ENCODE measurements at regions not wholly inside any gene's neighbourhood (a gene's known extent, or its start where the extent isn't known, plus 50 kb on each side); places are given as distances from the start of the nearest gene placed in this dataset.

- H3K4me3 ChIP-seq (replicated peaks in 1 of 2; ENCODE audit: low read depth in 2 of 2, low read length in 2 of 2), result no peak overlapping the region
- no peak for TF ChIP-seq CTCF (IDR thresholded peaks at IDR 0.05; ENCODE audit: low read depth, low read length)
- DNase-seq (ENCODE audit: low read depth in 2 of 2), result no peak
Measured at GRCh38 chr4:24440765-24441164, 143.6 kb downstream of the DHX15 start.

DNA sequence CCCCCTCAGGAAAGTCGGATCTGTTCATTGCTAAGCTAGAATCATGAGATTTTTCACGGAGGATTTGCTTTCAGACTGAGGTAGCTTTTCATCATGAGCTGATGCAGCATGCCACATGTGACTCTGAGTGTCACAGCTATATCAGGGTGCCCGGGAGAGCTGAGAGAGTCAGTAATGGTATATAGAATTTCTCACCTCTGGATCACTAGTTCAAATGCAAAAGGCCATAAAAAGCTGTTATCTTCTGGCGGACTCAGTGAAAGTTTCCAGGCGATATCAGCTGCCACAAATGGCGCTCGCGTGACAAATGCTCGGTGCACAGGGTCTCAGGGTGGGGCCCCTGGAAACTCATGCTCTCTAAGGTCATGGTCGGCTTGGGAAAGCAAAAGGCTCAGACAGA lies 150.1 kb downstream of the DHX15 start:
- no peak for TF ChIP-seq CTCF (IDR thresholded peaks at IDR 0.05; ENCODE audit: low read depth, low read length)
- H3K4me3 ChIP-seq (replicated peaks in 1 of 2; ENCODE audit: low read depth in 2 of 2, low read length in 2 of 2), result no peak overlapping the region
- no peak for DNase-seq (ENCODE audit: low read depth in 2 of 2)

DNA sequence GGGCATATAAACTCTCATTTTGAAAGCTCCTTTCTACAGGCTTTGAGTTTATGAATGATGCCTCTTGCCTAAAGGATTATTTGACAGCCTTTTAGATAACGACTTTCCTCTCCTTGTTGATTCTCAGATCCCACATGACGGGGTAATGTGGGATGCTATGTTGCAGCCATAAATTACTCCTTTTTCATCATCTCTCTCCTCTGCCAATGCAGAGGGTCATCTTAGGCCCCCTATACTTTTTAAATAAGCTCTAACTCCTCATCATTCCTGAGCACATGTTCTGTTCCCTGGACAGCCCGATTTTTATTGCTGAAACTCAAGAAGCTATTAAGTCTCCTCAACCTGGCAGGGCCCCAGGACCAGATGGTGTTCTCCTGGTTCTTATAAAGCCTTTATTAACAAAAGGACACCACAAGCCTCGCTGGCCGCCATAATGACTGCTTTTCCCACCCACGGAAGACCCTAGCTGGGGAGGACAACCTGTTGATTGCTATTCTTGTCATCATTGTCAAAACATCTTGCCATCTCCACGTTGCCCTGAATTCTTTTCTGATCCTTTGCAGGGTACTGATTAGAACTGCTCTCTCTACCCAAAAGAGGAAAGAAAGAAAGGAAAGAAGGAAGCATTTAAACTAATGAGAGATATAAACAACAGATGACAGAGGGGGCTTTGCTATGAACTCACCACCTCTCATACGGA lies 150.7 kb downstream of the DHX15 start:
- no peak for DNase-seq (ENCODE audit: low read depth in 2 of 2)
- no peak for TF ChIP-seq CTCF (IDR thresholded peaks at IDR 0.05; ENCODE audit: low read depth, low read length)

DNA sequence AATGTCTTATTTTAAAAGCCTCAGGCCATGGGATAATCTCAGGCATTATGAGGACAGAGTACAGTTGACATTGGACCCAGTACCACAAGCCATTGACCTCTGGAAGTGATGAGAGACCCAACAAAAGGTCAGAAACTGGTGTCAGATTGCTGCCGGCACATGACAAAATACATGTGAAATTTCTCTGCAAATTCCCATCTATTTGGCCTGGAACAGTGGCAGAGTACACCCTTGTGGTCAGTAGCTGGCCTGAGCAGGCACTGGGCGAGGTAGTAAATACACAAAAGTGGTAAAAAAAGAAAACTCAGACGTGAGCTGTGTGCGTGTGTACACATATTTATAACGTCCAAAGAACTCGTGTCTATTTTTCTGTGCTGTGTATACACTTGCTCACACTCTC lies 155.5 kb downstream of the DHX15 start:
- H3K4me3 ChIP-seq (replicated peaks in 1 of 2; ENCODE audit: low read depth in 2 of 2, low read length in 2 of 2), result no peak overlapping the region
- no peak for DNase-seq (ENCODE audit: low read depth in 2 of 2)
- TF ChIP-seq CTCF (IDR thresholded peaks at IDR 0.05; ENCODE audit: low read depth, low read length), result no peak

More for the DNA sequence above, 150.7 kb downstream of the DHX15 start:
- H3K4me3 ChIP-seq (replicated peaks in 1 of 2; ENCODE audit: low read depth in 2 of 2, low read length in 2 of 2), result no peak overlapping the region

DNA sequence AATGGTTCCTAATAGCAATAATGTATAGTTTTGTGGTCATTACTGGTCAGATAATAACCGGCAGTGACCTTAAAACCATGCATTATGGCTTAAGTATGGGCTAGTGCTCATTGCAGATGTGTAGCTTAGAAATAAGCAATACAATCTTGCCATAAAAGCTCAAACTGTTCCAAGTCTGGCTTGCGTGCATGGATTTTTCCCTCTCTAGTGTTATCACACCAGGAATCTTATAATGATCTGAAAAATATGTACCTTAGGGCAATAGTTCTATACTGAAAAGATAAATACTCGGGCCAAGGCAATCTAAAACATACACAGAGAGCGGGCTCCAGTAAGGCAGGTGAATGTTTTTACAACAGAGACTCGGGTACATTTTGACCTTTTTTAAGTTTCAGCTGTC lies 157.8 kb downstream of the DHX15 start:
- no peak for TF ChIP-seq CTCF (IDR thresholded peaks at IDR 0.05; ENCODE audit: low read depth, low read length)
- no peak for DNase-seq (ENCODE audit: low read depth in 2 of 2)
- no peak overlapping the region for H3K4me3 ChIP-seq (replicated peaks in 1 of 2; ENCODE audit: low read depth in 2 of 2, low read length in 2 of 2)

- no peak overlapping the region for H3K4me3 ChIP-seq (replicated peaks in 1 of 2; ENCODE audit: low read depth in 2 of 2, low read length in 2 of 2)
- TF ChIP-seq CTCF (IDR thresholded peaks at IDR 0.05; ENCODE audit: low read depth, low read length), result no peak
- no peak for DNase-seq (ENCODE audit: low read depth in 2 of 2)
Measured at GRCh38 chr4:24425863-24426262, 158.5 kb downstream of the DHX15 start.

DNA sequence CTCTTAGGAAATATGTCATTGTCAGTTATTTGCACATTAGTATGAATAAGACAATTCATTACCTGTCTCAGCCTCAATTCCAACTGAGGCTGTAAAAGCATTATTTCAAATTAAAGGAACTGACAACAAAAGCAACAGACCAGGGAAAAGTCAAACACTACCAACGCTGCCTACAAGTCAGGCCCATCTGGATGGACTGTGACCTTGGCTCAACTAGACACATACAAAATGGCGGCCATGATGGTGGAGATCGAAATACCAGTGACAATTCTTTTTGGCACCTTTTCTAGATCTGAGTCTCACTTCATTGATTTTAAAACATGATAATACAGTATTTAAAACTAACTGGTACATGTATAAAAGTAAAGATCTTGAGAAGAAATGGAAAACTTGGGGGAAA lies 160.7 kb downstream of the DHX15 start:
- no peak for DNase-seq (ENCODE audit: low read depth in 2 of 2)
- TF ChIP-seq CTCF (IDR thresholded peaks at IDR 0.05; ENCODE audit: low read depth, low read length), result no peak
- no peak overlapping the region for H3K4me3 ChIP-seq (replicated peaks in 1 of 2; ENCODE audit: low read depth in 2 of 2, low read length in 2 of 2)

All from cardiac fibroblast (primary cell).